GM10266 (cell line): ENCODE measurements at regions not wholly inside any gene's neighbourhood (a gene's known extent, or its start where the extent isn't known, plus 50 kb on each side); places are given as distances from the start of the nearest gene placed in this dataset.

ENCODE experiments used
- DNase-seq: peaks from one replicate; pipeline ENCODE4 v3.0.0; 2012; ENCODE audit errors: extremely low spot score
- CTCF ChIP-seq: IDR thresholded peaks from 2 replicates; pipeline ENCODE4 v1.5.1; 2012; ENCODE audit warnings: mild to moderate bottlenecking, low read depth; ENCODE audit not compliant: control insufficient read depth, insufficient read depth; ENCODE audit errors: missing control alignments

- TF ChIP-seq CTCF: no peak
- no peak for DNase-seq
Measured at GRCh38 chr20:12355185-12355584, 437.5 kb downstream of the BTBD3 start.

- no peak for DNase-seq
- no peak for TF ChIP-seq CTCF
Measured at GRCh38 chr20:12358006-12358654, 440.4 kb downstream of the BTBD3 start.

GRCh38 chr20:12358655-12359009, 440.9 kb downstream of the BTBD3 start:
- DNase-seq: no peak
- TF ChIP-seq CTCF: no peak

GRCh38 chr20:12371990-12372389, 454.3 kb downstream of the BTBD3 start:
- TF ChIP-seq CTCF: no peak
- no peak for DNase-seq

GRCh38 chr20:12372557-12372956, 454.9 kb downstream of the BTBD3 start:
- TF ChIP-seq CTCF: no peak
- no peak for DNase-seq

- no peak for TF ChIP-seq CTCF
- no peak for DNase-seq
Measured at GRCh38 chr20:12375967-12376366, 458.3 kb downstream of the BTBD3 start.

- DNase-seq: no peak
- no peak for TF ChIP-seq CTCF
Measured at GRCh38 chr20:12383821-12384220, 466.1 kb downstream of the BTBD3 start.
